Body of pancreas (tissue), 4 donors: ENCODE measurements at regions not wholly inside any gene's neighbourhood (a gene's known extent, or its start where the extent isn't known, plus 50 kb on each side); places are given as distances from the start of the nearest gene placed in this dataset.

Source experiments
- POLR2A ChIP-seq, 3 donors: fragments of 450-650 bp; IDR thresholded peaks; one replicate each; pipeline ENCODE4 v1.6.1; 2016; ENCODE audit warnings: antibody characterized with exemption in 3 of 3, mild to moderate bottlenecking in 2 of 3
- TF ChIP-seq, protein P1 (sequence below), 7 experiments: fragments of 450-650 bp in 4 of 7; fragments of 200-600 bp in 3 of 7; sonication (generic) in 3 of 7; IDR thresholded peaks; one replicate each; pipeline ENCODE4 v1.5.1; 2016 to 2019; ENCODE audit warnings: antibody characterized with exemption in 7 of 7

DNA sequence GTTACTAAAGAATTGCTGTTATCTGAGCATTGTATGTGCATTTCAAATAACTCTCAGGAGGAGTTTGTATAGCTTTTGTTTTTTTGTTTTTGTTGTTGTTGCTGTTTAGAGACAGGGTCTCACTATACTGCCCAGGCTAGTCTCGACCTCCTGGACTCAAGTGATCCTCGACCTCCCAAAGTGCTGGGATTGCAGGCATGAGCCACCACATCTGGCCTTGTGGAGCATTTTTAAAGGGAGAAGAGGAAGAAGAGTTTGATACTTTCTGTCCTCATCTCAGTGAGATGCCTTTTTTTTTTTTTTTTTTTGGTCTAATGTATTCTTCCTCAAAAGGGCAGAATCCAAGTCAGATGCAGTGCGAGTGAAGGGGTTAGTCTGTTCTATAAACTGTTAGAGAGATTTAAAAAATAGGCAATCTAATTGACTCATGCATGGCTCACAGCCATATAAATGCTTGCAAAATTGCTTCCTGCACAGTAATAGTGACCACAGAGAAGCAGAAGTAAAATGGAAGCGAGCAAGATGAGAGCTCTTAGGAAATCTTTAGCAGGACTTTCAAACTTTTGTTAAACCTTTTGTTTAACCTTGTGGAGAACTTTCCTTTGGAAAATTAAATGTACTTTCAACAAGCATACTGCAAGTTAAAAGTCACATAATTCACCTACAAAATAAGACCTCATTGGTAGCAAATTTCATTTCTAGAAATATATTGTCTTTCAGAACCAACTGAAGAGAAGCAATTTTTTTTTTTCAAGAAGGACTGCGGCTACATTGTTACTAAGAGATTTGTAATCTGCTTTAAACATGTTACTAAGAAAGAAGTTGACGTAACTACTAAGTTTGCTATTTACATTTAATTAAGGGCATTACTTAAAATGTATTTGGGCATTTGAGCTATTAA is 52.3 kb upstream of the ROCK1 start:
- TF ChIP-seq, protein P1, sequence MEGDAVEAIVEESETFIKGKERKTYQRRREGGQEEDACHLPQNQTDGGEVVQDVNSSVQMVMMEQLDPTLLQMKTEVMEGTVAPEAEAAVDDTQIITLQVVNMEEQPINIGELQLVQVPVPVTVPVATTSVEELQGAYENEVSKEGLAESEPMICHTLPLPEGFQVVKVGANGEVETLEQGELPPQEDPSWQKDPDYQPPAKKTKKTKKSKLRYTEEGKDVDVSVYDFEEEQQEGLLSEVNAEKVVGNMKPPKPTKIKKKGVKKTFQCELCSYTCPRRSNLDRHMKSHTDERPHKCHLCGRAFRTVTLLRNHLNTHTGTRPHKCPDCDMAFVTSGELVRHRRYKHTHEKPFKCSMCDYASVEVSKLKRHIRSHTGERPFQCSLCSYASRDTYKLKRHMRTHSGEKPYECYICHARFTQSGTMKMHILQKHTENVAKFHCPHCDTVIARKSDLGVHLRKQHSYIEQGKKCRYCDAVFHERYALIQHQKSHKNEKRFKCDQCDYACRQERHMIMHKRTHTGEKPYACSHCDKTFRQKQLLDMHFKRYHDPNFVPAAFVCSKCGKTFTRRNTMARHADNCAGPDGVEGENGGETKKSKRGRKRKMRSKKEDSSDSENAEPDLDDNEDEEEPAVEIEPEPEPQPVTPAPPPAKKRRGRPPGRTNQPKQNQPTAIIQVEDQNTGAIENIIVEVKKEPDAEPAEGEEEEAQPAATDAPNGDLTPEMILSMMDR (IDR thresholded peaks at IDR 0.05): no peak
- TF ChIP-seq POLR2A (IDR thresholded peaks at IDR 0.05): no peak
